ENCODE measurements at regions not wholly inside any gene's neighbourhood (a gene's known extent, or its start where the extent isn't known, plus 50 kb on each side); places are given as distances from the start of the nearest gene placed in this dataset.
"Not testable (repeated sequence)": the region's sequence is repeated elsewhere in the genome, so short reads cannot be mapped to it uniquely, and the experiment has no call there.

GRCh38 chr7:409339-410281, 110.0 kb downstream of the PDGFA start:
- DNase-seq (ENCODE audit: low spot score): no peak

GRCh38 chr7:410395-410910, 109.2 kb downstream of the PDGFA start:
- no peak for DNase-seq (ENCODE audit: low spot score)

GRCh38 chr7:411116-411515, 108.5 kb downstream of the PDGFA start:
- DNase-seq (ENCODE audit: low spot score): not testable (repeated sequence)

GRCh38 chr7:411677-412312, 107.9 kb downstream of the PDGFA start:
- no peak for DNase-seq (ENCODE audit: low spot score)

DNA sequence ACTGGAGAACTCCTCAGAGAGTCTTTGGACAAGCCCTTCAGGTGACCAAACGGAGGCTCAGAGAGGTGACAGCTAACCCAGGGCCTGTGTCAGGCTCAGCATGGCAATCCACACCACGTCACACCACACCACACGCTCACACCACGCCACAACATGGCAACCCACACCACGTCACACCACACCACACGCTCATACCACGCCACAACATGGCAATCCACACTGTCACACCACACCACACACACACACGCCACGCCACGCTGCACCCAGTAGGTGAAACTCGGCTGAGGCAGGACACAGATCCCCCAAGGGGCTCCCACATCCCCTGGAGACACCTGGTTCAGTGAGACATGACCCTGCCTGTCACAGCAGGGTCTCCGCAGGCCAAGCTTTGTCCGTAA, 107.3 kb downstream of the PDGFA start:
- DNase-seq (ENCODE audit: low spot score): no peak

- no peak for DNase-seq (ENCODE audit: low spot score)
These were observed 104.7 kb downstream of the PDGFA start for GRCh38 chr7:414681-415560.

- DNase-seq (ENCODE audit: low spot score): no peak
These were observed 103.8 kb downstream of the PDGFA start for GRCh38 chr7:415646-416525.

DNA sequence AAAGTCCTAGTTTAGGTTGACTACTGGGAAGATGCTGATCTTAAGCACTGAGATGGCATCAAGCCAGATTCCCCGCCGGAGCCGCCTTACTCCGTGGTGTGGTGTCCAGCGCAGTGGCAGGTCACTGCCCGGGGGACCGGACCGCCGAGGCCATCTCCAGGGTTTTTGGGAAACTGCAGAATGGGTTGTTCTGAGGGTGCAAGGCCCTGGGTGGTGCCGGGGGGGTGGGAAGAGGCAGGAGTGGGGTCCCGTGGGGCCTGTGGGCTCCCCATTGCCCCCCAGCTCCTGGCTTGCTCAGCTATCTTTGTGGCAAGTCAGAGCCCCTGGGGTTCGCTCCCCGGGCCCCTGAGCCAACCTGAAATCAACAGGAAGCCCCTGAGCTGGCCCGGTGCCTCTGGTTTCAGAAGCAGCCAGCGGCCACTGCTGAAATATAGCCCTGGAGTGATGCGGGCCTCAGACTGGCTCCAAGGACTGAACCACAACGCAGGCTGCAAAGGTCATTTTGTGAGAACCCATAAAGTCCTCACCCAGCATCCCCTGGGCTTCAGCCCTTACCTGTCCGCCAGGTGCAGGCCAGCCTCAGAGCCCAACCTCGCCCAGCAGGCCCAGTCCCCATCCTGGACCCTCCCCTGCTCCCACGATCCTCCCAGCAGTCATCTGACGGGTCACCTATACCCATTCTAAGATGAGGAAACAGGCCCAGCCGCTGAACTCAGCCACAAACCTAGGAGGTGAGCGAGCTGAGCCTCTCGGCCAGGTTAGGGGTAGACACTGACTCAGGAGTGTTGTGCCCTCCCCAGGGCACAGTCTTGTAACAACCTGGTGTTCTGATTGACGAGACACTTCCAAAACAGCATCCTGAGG, 102.7 kb downstream of the PDGFA start:
- DNase-seq (ENCODE audit: low spot score): no peak

- DNase-seq (ENCODE audit: low spot score): no peak
These were observed 102.1 kb downstream of the PDGFA start for GRCh38 chr7:417625-417889.

DNA sequence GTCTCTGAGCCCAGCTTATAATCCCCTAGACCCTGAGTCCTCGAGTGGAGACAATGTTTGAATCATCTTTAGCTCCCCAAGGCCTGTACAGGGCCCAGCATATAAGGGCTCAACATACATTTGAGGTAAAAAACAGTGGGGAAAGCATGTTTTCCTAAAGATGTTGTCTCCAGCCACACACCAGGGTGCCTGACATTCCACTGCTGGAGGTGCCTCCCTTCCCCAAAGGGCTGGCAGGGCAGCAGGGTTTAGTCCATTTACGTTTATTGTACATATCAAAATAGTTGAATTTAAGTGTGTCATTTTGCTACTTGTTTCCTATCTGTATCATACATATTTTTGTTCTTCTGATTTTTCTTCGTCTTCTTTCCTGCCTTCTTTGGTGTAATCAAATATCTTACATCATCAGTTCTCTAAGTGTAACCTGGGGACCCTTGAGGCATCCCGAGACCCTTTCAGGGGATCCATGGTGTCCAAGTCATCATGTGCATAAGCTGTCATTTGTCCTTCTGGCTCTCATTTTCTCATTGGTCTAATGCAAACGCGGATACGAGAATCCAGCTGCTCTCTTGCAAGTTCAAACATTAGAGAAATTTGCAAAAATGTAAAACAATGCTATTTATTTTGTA, 101.6 kb downstream of the PDGFA start:
- DNase-seq (ENCODE audit: low spot score): no peak

DNA sequence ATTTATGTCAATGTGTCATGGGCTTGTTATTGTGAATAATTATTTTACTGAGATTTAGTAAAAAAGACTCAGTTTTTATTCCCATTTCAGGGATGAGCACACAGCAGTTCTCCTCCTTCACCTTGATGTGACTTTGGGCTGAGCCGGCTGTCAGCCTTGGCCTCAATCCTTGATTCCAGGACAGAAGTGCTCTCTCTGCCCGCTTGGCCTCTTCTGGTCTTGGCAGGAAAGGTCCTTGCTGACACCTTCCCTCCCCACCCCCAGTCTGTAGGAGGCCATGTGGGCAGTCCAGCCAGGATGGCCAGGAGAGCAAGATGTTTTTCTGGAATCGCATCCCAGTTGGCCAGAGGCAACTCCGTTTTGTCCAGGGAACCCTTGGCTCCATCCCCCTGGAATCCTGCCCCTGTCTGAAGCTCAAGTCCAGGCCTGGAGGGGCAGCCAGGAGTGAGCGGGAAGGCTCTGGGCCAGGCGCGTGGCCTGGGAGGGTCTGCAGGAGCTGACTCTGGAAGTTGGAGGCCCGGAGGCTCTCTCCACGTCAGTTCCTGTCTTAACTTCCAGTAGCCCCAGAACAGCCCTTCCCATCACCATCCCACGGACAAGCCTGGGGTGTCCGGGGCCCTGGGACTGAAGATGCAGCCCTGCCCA, 100.9 kb downstream of the PDGFA start:
- no peak for DNase-seq (ENCODE audit: low spot score)

DNA sequence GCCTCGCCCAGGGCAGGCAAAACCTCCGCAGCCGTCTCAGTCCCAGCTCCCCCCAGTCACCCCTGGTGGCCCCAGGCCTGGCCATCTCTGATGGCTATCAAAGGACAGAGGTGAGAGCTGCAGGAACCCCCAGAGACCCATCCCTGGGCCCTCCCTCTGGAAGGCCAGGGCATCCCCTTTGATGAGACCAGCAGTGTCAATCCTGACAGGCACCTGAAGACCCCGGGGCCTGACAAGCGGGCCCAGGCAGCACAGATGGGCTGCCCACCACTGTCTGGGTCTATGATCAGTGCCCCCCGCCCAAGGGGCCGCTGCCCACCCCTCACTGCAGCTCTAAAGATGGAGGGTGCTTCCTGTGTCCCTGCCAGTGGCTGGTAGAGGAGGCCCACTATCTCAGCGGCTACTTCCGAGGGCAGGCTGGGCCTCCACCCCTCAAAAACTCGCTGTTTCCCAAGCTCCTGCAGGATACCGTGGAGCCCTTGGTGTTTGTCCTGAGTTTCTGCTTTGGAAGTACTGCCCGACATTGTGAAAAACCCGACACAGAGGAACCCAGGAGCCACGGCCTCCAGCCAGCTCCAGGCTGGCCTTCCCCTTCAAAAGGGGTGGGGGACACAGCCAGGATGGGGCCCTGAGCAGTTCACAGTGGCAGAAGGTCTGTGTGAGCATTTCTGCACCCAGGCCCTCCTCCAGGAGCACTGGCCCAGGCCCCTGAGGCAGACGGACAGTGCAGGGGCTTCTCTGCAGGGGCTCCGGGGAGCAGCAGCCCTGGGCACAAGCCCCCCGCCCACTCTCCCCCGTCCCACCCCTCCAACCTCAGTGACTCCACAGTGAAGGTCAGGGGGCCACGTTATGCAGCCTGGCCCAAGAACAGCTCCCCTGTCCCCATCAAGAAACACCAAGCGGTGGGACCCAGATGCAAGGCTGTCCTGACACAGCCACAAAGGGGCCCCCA, 99.2 kb downstream of the PDGFA start:
- DNase-seq (ENCODE audit: low spot score): no peak

DNA sequence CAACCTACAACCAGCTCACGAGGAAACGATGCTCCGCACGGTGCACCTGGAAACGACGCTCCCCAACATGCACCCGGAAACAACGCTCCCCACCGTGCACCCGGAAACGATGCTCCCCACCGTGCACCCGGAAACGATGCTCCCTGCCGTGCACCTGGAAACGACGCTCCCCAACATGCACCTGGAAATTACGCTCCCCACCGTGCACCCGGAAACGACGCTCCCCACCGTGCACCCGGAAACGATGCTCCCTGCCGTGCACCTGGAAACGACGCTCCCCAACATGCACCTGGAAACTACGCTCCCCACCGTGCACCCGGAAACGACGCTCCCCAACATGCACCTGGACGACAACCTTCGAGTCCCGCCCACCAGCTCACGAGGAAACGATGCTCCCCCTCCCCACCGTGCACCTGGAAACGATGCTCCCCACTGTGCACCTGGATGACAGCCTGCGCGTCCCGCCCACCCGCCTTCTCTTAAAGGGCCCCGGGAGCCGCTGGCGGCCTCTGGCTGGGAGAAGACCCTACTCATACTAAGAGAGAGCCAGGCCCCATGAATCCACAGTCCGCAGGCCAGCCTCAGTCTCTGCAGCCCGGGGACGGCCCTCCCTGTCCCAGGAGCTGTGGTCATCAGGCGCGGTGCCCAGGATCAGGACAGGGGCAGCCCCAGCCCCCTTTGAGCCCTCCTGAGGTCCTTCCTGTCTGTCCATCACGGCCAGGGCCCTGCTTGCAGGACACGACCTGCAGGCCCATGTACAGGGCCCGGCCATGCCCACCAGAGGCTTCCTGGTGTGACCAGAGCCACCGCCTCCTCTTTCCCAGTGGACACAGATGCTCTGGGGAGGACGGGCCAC, 98.3 kb downstream of the PDGFA start:
- DNase-seq (ENCODE audit: low spot score): no peak

GRCh38 chr7:422191-422885, 97.3 kb downstream of the PDGFA start:
- no peak for DNase-seq (ENCODE audit: low spot score)

DNA sequence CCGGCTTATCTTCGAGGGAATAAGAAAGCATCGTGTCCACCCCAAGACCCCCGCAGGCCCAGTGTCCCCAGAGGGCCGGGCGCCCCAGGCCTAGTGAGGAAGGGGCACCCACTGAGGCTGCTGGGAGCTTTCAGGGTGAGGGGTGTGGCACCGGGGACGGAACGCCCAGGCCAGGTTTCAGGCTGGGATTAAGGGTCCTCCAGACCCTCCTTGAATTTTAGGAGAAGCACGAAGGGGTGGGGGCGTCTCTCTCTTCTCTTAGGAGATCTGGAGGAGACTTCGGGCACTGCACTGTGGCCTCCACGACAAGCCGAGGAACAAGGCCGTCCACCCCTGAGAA, 96.8 kb downstream of the PDGFA start:
- DNase-seq (ENCODE audit: low spot score): no peak

DNA sequence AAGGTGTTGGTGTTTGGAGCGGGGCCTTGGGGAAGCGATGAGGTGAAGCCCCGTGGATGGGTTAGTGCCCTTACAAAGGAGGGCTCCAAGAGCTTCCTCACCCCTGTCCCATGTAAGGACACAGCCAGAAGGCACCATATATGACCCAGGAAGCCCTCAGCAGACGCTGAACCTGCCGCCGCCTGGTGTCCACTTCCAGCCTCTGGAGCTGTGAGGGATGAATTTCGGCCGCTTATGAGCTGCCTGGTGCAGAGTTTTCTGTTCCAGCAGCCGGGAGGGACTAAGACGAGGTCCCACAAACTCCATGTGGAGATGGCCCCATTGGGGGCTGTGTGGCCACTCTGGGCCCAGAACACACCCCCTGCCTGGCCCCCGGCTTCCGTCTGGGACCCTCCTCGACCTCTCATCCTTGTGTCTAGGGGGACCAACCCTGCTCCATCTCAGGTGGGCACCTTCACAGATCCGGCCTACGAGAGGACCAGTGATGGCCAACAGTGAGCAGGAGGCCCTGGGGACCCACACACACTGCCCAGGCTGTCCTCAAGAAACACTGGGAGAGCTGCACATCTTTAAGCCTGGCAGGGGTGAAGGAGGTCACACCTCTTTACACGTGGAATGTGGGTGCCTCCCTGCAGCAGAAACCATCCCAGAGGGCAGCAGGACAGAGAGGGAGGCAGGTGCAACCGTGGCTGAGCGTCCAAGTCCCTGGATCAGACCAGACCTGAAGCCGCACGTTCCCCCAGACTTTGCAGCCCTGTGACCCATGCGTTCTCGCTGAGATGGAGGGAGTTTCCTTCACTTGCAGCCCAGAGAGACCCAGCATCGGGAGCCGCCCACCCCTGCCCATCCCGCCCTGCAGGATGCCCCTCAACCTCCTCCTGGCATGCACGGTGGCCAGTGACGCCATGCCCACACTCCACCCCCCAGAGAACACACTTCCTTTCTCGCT, 96.1 kb downstream of the PDGFA start:
- no peak for DNase-seq (ENCODE audit: low spot score)

Measured in HuH-7.5 (cell line).